WTC11 (cell line): ENCODE measurements at regions not wholly inside any gene's neighbourhood (a gene's known extent, or its start where the extent isn't known, plus 50 kb on each side); places are given as distances from the start of the nearest gene placed in this dataset.

Experiments
- ATAC-seq: fragments of 200-7000 bp; cut with Tn5 transposase; 2 replicates; pipeline ENCODE4 v1.10.0; 2021; ENCODE audit warnings: mild to moderate bottlenecking, moderate library complexity
- CTCF ChIA-PET: fragments of 300-600 bp; sonication (Branson Sonifier 250); formaldehyde crosslinking; loops from one replicate; lab custom pipeline; 2021; ENCODE audit warnings: antibody characterized with exemption; lab: Charles Lee
- POLR2A ChIA-PET: fragments of 350-600 bp; sonication (Branson Sonifier 250); formaldehyde crosslinking; loops from one replicate; lab custom pipeline; 2021; ENCODE audit warnings: antibody characterized with exemption; lab: Charles Lee
- DNase-seq: peaks from one replicate; pipeline ENCODE4 v3.0.0; 2021; ENCODE audit warnings: low spot score
- H3K27ac Mint-ChIP-seq: 2 replicates; pipeline ENCODE4 v1.8.0; 2021; ENCODE audit warnings: mixed read lengths
- H3K27me3 Mint-ChIP-seq: 2 replicates; pipeline ENCODE4 v1.8.0; 2021; ENCODE audit warnings: low read depth, mild to moderate bottlenecking, moderate library complexity, mixed read lengths
- H3K36me3 Mint-ChIP-seq: 2 replicates; pipeline ENCODE4 v1.8.0; 2021; ENCODE audit warnings: mixed read lengths
- H3K4me1 Mint-ChIP-seq: 2 replicates; pipeline ENCODE4 v1.8.0; 2022; ENCODE audit warnings: mixed read lengths
- H3K4me3 Mint-ChIP-seq: 2 replicates; pipeline ENCODE4 v1.8.0; 2021; ENCODE audit warnings: mild to moderate bottlenecking, moderate library complexity, mixed read lengths
- H3K9me3 Mint-ChIP-seq: 2 replicates; pipeline ENCODE4 v1.8.0; 2021; ENCODE audit warnings: mixed read lengths
- GABPB1 ChIP-seq: sonication (generic); formaldehyde crosslinking; IDR thresholded peaks from 2 replicates; pipeline ENCODE4 v1.8.1; 2023; ENCODE audit warnings: mild to moderate bottlenecking, missing genetic modification reagents
- HMGA2 ChIP-seq: fragments of 250-450 bp; sonication (Bioruptor Pico); IDR thresholded peaks from 2 replicates; pipeline ENCODE4 v1.4.0; 2021; ENCODE audit warnings: mild to moderate bottlenecking, moderate library complexity
- MXD4 ChIP-seq: fragments of 250-450 bp; sonication (Bioruptor Pico); IDR thresholded peaks from 2 replicates; pipeline ENCODE4 v1.8.0; 2021; ENCODE audit warnings: mild to moderate bottlenecking, moderate library complexity, borderline replicate concordance
- SOX15 ChIP-seq: fragments of 250-450 bp; sonication (Bioruptor Pico); IDR thresholded peaks from 2 replicates; pipeline ENCODE4 v1.9.0; 2021; ENCODE audit warnings: mild to moderate bottlenecking
- TP53 ChIP-seq: sonication (generic); formaldehyde crosslinking; IDR thresholded peaks from 2 replicates; pipeline ENCODE4 v1.8.1; 2023; ENCODE audit warnings: mild to moderate bottlenecking, missing genetic modification reagents
- ZNF317 ChIP-seq: sonication (generic); formaldehyde crosslinking; IDR thresholded peaks from 2 replicates; pipeline ENCODE4 v1.8.1; 2023; ENCODE audit warnings: low read depth, mild to moderate bottlenecking, moderate library complexity, missing genetic modification reagents, borderline replicate concordance
- TF ChIP-seq, protein P1 (sequence below): sonication (generic); formaldehyde crosslinking; IDR thresholded peaks from 2 replicates; pipeline ENCODE4 v1.8.1; 2022; ENCODE audit warnings: mild to moderate bottlenecking, moderate library complexity, missing genetic modification reagents
- TF ChIP-seq, protein P2 (sequence below): sonication (generic); formaldehyde crosslinking; IDR thresholded peaks from 2 replicates; pipeline ENCODE4 v1.8.1; 2023; ENCODE audit warnings: mild to moderate bottlenecking, missing genetic modification reagents, borderline replicate concordance
- TF ChIP-seq, protein P3 (sequence below): fragments of 250-450 bp; sonication (Bioruptor Pico); IDR thresholded peaks from 2 replicates; pipeline ENCODE4 v1.9.0; 2021; ENCODE audit warnings: mild to moderate bottlenecking, borderline replicate concordance
- TF ChIP-seq, protein P4 (sequence below): fragments of 250-450 bp; sonication (Bioruptor Pico); IDR thresholded peaks from 2 replicates; pipeline ENCODE4 v1.9.0; 2021; ENCODE audit warnings: mild to moderate bottlenecking
- TF ChIP-seq, protein P5 (sequence below): sonication (generic); formaldehyde crosslinking; IDR thresholded peaks from 2 replicates; pipeline ENCODE4 v1.8.0; 2022; ENCODE audit warnings: mild to moderate bottlenecking, missing genetic modification reagents
- TF ChIP-seq, protein P6 (sequence below): sonication (generic); formaldehyde crosslinking; IDR thresholded peaks from 2 replicates; pipeline ENCODE4 v1.8.1; 2023; ENCODE audit warnings: mild to moderate bottlenecking, missing genetic modification reagents
- TF ChIP-seq, protein P7 (sequence below): sonication (generic); formaldehyde crosslinking; IDR thresholded peaks from 2 replicates; pipeline ENCODE4 v1.8.1; 2023; ENCODE audit warnings: mild to moderate bottlenecking, missing genetic modification reagents

DNA sequence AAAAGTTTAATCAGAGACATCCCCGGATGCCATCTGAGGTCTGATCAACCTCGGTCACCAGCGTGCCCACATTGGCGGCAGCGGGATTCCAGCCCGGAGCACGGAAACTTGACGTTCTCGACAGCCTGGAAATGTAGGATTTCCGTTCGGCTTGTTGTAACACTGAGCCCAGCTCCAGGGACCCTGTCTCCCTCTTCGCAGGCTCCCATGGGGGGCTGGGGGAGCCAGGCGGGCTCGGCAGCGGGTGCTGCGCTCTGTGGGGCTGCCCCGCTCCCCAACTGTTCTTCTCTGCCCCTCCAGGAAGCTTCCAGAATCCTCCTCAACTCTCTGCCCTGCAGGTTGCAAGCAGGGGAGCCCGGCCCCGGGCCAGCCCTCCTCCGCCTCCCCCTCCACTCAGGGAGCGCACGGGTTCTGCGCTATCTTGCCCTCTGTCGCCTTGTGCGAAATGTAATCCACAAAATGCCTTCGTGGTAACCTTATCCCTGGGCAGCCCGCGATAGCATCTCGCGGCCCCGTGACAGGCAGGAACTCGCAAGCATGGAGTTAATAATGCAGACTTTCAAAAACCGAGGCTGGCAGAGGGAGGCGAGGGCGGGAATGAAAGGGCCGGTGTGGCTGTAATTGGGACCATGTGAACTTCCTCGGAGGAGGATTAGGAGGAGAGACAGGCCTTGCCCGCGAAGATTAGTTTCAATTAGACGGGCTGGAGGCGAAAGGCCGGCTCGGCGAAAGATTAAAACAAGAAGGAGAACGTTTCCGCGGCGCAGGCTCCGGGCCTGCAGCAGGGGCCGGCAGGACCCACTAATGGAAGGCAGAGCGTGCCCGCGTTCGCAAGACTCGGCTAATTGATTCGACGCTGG lies 53.9 kb upstream of the TTC34 start:
- no peak for ATAC-seq
- no peak for DNase-seq
- Mint-ChIP-seq H3K9me3 (peaks cover 31% of the 10 kb centered on the region), H3K36me3 (peaks cover 28% of the 10 kb centered on the region), H3K4me1 (no peaks in the 10 kb centered on the region), H3K4me3 (no peak overlapping the region), H3K27ac (no peak overlapping the region), H3K27me3 (peaks cover 5% of the 10 kb centered on the region)
- TF ChIP-seq, protein P1, sequence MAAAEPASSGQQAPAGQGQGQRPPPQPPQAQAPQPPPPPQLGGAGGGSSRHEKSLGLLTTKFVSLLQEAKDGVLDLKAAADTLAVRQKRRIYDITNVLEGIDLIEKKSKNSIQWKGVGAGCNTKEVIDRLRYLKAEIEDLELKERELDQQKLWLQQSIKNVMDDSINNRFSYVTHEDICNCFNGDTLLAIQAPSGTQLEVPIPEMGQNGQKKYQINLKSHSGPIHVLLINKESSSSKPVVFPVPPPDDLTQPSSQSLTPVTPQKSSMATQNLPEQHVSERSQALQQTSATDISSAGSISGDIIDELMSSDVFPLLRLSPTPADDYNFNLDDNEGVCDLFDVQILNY (CRISPR knock-in tag), result no peak
- TF ChIP-seq, protein P2, sequence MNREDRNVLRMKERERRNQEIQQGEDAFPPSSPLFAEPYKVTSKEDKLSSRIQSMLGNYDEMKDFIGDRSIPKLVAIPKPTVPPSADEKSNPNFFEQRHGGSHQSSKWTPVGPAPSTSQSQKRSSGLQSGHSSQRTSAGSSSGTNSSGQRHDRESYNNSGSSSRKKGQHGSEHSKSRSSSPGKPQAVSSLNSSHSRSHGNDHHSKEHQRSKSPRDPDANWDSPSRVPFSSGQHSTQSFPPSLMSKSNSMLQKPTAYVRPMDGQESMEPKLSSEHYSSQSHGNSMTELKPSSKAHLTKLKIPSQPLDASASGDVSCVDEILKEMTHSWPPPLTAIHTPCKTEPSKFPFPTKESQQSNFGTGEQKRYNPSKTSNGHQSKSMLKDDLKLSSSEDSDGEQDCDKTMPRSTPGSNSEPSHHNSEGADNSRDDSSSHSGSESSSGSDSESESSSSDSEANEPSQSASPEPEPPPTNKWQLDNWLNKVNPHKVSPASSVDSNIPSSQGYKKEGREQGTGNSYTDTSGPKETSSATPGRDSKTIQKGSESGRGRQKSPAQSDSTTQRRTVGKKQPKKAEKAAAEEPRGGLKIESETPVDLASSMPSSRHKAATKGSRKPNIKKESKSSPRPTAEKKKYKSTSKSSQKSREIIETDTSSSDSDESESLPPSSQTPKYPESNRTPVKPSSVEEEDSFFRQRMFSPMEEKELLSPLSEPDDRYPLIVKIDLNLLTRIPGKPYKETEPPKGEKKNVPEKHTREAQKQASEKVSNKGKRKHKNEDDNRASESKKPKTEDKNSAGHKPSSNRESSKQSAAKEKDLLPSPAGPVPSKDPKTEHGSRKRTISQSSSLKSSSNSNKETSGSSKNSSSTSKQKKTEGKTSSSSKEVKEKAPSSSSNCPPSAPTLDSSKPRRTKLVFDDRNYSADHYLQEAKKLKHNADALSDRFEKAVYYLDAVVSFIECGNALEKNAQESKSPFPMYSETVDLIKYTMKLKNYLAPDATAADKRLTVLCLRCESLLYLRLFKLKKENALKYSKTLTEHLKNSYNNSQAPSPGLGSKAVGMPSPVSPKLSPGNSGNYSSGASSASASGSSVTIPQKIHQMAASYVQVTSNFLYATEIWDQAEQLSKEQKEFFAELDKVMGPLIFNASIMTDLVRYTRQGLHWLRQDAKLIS (CRISPR knock-in tag), result no peak
- TF ChIP-seq ZNF317 (CRISPR knock-in tag) (no peak), SOX15 (CRISPR knock-in tag) (no peak), TP53 (no peak), GABPB1 (CRISPR knock-in tag) (no peak)
- TF ChIP-seq, protein P3, sequence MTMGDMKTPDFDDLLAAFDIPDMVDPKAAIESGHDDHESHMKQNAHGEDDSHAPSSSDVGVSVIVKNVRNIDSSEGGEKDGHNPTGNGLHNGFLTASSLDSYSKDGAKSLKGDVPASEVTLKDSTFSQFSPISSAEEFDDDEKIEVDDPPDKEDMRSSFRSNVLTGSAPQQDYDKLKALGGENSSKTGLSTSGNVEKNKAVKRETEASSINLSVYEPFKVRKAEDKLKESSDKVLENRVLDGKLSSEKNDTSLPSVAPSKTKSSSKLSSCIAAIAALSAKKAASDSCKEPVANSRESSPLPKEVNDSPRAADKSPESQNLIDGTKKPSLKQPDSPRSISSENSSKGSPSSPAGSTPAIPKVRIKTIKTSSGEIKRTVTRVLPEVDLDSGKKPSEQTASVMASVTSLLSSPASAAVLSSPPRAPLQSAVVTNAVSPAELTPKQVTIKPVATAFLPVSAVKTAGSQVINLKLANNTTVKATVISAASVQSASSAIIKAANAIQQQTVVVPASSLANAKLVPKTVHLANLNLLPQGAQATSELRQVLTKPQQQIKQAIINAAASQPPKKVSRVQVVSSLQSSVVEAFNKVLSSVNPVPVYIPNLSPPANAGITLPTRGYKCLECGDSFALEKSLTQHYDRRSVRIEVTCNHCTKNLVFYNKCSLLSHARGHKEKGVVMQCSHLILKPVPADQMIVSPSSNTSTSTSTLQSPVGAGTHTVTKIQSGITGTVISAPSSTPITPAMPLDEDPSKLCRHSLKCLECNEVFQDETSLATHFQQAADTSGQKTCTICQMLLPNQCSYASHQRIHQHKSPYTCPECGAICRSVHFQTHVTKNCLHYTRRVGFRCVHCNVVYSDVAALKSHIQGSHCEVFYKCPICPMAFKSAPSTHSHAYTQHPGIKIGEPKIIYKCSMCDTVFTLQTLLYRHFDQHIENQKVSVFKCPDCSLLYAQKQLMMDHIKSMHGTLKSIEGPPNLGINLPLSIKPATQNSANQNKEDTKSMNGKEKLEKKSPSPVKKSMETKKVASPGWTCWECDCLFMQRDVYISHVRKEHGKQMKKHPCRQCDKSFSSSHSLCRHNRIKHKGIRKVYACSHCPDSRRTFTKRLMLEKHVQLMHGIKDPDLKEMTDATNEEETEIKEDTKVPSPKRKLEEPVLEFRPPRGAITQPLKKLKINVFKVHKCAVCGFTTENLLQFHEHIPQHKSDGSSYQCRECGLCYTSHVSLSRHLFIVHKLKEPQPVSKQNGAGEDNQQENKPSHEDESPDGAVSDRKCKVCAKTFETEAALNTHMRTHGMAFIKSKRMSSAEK, result no peak
- TF ChIP-seq, protein P4, sequence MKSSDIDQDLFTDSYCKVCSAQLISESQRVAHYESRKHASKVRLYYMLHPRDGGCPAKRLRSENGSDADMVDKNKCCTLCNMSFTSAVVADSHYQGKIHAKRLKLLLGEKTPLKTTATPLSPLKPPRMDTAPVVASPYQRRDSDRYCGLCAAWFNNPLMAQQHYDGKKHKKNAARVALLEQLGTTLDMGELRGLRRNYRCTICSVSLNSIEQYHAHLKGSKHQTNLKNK, result no peak
- ChIA-PET POLR2A (no interaction called here), CTCF (no interaction called here)

DNA sequence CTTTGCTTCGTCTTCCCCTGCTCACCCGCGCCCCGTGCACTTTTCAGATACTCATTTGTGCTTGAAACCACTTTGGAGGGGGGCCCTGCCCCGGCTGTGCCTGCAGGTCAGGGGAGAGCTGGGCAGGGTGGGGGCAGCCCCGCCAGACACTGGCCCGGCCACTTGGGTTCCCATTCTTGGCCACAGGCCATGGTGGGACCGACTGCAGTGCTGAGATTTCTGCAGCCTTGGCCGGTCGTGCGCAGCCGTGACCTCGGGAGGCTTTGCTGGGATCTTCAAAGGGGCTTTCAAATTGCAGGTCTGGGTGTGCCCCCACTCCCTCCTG lies 54.5 kb upstream of the TTC34 start:
- Mint-ChIP-seq H3K4me1 (no peaks in the 10 kb centered on the region), H3K27me3 (peaks cover 5% of the 10 kb centered on the region), H3K9me3 (peaks cover 25% of the 10 kb centered on the region), H3K4me3 (no peak overlapping the region), H3K36me3 (peaks cover 25% of the 10 kb centered on the region), H3K27ac (no peak overlapping the region)
- POLR2A ChIA-PET, result no interaction called here
- DNase-seq, result no peak
- CTCF ChIA-PET, result no interaction called here
- TF ChIP-seq, protein P5, sequence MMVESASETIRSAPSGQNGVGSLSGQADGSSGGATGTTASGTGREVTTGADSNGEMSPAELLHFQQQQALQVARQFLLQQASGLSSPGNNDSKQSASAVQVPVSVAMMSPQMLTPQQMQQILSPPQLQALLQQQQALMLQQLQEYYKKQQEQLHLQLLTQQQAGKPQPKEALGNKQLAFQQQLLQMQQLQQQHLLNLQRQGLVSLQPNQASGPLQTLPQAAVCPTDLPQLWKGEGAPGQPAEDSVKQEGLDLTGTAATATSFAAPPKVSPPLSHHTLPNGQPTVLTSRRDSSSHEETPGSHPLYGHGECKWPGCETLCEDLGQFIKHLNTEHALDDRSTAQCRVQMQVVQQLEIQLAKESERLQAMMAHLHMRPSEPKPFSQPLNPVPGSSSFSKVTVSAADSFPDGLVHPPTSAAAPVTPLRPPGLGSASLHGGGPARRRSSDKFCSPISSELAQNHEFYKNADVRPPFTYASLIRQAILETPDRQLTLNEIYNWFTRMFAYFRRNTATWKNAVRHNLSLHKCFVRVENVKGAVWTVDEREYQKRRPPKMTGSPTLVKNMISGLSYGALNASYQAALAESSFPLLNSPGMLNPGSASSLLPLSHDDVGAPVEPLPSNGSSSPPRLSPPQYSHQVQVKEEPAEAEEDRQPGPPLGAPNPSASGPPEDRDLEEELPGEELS (CRISPR knock-in tag), result no peak
- no peak for TF ChIP-seq MXD4 (CRISPR knock-in tag)
- TF ChIP-seq HMGA2 (CRISPR knock-in tag), result no peak
- TF ChIP-seq, protein P6, sequence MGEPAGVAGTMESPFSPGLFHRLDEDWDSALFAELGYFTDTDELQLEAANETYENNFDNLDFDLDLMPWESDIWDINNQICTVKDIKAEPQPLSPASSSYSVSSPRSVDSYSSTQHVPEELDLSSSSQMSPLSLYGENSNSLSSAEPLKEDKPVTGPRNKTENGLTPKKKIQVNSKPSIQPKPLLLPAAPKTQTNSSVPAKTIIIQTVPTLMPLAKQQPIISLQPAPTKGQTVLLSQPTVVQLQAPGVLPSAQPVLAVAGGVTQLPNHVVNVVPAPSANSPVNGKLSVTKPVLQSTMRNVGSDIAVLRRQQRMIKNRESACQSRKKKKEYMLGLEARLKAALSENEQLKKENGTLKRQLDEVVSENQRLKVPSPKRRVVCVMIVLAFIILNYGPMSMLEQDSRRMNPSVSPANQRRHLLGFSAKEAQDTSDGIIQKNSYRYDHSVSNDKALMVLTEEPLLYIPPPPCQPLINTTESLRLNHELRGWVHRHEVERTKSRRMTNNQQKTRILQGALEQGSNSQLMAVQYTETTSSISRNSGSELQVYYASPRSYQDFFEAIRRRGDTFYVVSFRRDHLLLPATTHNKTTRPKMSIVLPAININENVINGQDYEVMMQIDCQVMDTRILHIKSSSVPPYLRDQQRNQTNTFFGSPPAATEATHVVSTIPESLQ, result no peak
- TF ChIP-seq, protein P7, sequence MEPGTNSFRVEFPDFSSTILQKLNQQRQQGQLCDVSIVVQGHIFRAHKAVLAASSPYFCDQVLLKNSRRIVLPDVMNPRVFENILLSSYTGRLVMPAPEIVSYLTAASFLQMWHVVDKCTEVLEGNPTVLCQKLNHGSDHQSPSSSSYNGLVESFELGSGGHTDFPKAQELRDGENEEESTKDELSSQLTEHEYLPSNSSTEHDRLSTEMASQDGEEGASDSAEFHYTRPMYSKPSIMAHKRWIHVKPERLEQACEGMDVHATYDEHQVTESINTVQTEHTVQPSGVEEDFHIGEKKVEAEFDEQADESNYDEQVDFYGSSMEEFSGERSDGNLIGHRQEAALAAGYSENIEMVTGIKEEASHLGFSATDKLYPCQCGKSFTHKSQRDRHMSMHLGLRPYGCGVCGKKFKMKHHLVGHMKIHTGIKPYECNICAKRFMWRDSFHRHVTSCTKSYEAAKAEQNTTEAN (CRISPR knock-in tag), result no peak
- no peak for ATAC-seq
